ENCODE measurements at regions not wholly inside any gene's neighbourhood (a gene's known extent, or its start where the extent isn't known, plus 50 kb on each side); places are given as distances from the start of the nearest gene placed in this dataset.

DNA sequence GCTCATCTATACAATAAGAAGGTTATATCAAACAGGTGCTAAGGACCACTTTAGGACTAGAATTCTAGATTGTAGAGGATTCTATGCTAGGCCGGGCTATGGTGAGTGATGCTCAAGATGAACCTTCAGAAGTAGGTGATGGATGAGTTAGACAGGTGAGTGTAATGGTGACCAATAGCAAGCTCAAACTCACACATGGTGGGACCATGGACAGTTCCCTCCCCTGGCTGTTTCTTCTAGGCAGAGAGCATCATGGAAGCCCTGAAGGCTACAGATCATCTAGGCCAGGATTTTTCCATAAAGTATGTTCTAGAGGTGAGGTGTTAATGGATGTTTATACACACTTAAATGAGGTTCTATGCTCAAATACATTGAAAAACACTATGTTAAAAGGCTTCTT is 162.2 kb upstream of the WDR11 start:
- TF ChIP-seq EZH2 (IDR thresholded peaks at IDR 0.05), result no peak
- TF ChIP-seq POLR2AphosphoS5 (IDR thresholded peaks at IDR 0.05; ENCODE audit: borderline replicate concordance, low read depth, low read length), result no peak
